HG02798 (cell line): ENCODE measurements at regions not wholly inside any gene's neighbourhood (a gene's known extent, or its start where the extent isn't known, plus 50 kb on each side); places are given as distances from the start of the nearest gene placed in this dataset.
"Not testable (repeated sequence)": the region's sequence is repeated elsewhere in the genome, so short reads cannot be mapped to it uniquely, and the experiment has no call there.

ENCODE experiments used
- ATAC-seq: cut with Tn5 transposase; IDR thresholded peaks from one replicate; pipeline ENCODE4 v1.9.1; 2021; ENCODE audit warnings: mild to moderate bottlenecking; ENCODE audit not compliant: unreplicated experiment, poor library complexity

DNA sequence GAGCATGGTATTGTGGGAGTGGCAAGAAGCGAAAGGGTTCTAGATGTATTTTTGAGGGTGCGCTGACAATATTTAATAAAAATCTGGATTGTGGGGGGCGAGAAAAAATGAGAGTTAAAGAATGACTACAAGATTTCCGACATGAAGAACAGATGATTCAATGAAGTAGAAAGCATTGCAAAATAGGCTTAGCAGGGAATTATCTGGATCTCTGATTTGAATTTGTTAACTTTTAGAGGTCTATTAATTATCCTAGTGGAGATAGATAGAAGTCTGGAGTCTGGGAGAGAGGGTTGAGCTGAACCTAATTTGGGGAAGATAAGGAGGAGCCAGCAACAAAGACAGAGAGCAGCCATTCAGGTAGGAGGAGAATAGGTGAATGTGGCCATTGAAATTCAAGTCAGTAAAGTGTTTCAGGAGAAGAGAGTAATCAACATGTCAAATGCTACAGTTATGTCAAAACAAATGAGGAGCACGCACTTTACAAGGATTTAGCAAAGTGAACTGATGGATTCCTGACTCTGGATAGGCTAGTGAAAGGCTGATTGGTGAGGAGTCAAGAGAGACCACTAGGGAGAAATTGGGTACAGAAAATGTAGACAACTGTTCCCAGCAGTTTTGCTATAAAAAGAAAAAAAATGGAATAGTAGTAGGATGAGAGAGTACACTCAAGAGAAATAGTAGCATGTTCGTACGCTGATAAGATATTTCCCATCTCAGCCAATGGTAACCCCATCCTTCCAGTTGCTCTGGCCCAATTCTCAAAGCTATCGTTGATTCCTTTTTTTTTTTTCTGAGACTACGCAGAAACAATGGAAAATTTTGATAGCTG is 393.2 kb upstream of the CXADR start:
- ATAC-seq: no peak

- not testable (repeated sequence) for ATAC-seq
These were observed 385.4 kb upstream of the CXADR start for GRCh38 chr21:17127395-17127794.

- ATAC-seq: no peak
These were observed 384.7 kb upstream of the CXADR start for GRCh38 chr21:17128132-17128531.

DNA sequence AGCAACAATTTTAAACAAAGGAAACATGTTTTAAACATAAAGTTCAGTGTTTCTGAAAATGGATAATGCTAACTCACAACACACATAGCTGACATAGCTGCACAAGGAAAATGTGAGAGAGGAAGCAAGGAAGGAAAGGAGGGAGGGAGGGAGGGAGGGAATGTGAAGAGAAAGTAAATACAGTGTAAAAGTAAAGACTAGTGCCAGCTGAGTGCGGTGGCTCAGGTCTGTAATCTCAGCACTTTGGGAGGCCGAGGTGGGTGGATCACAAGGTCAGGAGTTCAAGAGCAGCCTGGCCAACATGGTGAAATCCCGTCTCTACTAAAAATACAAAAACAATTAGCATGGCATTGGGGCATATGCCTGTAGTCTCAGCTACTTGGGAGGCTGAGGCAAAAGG is 373.7 kb upstream of the CXADR start:
- not testable (repeated sequence) for ATAC-seq

GRCh38 chr21:17139696-17140095 is 373.1 kb upstream of the CXADR start:
- no peak for ATAC-seq

DNA sequence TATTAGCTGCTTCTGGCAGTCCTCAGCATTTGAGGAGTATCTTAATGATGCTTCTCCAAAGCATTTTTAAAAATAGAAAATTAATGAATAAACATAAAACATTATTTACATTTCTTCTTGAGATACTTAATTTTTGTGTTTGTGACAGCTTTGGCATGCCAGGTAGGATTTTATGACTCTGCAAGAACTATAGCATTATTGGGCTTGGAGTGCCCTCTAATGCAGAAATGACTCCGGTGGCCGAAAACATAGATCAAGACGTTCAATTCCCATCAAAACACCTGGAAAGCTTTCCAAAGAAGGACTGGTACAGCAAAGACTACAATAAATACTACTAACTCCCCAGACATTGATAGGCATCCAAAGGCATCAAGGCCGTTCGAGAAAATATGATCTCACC is 366.4 kb upstream of the CXADR start:
- no peak for ATAC-seq

DNA sequence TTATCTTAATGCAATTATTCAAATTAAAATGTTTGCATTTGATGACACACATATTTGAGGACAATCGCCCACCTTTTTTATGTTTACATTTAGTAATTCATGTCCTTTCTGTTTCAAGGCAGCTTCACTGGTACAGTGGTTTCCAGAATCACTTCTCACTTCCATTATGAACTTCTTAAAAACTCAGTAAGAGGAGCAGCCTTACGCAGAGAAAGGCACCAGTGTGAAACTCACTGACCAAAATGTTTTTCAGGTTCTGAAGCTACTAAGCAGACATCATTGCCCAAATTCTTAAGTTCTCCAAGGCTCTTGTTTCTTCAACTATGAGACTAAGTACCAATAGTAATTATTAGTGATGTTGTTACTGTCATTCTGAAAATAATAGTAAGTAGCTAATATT is 353.1 kb upstream of the CXADR start:
- ATAC-seq: no peak

GRCh38 chr21:17185674-17186073 is 327.2 kb upstream of the CXADR start:
- ATAC-seq: no peak

GRCh38 chr21:17189963-17190362 is 322.9 kb upstream of the CXADR start:
- ATAC-seq: no peak

DNA sequence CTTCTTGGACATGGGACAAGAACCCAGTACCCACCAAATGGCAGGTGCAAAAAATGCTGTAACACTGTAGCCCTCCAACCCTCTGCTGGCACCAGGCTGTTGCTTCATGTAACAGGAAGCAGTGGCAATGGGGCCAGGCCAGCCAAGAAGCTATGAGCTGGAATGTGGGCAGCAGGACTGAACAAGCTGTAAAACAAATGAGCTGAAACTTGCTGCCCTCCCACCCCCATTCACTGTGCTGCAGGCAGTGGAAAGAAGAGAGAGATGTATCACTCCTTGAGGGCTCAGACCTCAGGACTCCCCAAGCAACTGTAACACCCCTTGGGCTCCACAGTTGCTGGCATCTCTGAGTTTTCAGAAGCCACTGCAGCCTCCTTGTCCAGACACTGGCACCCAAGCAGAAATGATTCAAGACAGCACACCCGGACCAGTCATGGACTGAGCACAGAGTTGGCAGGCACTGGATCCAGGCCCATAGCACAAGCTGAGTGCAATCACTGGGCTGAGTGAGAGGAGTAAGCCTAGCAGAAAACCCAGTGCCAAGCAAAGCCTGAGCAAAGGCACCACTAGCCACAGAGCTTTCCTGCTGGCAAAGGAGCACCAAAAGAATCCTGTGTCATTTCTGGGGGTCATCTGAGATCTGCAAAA is 321.4 kb upstream of the CXADR start:
- ATAC-seq: no peak

GRCh38 chr21:17195351-17195750 is 317.5 kb upstream of the CXADR start:
- ATAC-seq: no peak

DNA sequence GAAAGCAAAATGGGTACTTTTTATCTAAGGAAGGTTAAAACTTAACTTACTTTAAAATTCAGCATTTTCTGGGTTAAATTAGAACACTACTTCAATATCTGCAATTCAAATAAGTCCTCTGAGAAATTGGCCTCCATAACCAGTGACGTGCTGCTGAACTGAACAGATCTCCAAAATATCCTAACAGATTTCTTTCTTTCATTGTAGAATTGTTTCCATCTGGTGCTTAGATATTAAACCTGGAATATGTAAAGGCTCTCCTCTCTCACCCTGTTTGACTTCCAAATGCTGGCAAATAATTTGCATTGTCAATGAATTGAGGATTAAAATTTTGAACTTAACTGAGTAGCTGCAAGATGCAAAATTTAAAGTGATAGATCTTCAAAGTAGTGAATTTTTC is 316.9 kb upstream of the CXADR start:
- ATAC-seq: no peak

DNA sequence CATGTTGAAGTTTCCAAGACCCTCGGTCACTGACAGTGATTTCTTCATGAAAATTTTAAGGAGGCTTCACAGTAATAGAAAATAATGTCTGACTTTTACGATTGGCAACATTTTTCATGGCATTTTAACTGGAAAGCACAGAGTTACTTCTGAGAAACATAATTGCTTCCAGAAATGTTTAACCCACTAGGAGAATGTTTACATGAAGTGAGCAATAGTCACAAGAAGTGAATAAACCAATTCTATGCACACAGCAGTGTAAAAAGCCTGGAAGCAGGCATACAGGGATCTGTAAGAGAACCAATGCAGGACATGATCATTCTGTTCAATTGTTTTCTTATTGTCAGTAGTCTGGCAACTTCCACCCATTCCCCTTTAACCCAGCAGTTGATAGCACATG is 316.2 kb upstream of the CXADR start:
- ATAC-seq: no peak

DNA sequence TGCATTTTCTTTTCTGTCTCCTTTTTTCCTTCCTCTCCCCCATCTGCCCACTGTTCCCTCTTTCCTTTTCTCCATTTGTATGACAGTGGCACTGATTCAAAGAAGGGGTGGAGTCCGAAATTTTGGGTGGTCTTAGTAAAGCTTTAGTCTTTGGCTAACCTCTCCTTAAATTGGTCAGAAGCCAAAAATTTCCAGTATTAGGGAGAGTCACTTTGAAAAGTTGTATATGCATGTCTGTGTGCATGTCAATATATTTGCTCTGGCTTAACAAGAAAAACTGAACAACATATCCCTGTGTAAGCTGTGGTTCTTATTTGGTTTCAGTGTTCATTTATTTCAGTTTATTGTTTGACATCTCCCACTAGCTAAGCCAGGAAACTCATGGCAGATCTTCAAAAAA is 314.8 kb upstream of the CXADR start:
- no peak for ATAC-seq

DNA sequence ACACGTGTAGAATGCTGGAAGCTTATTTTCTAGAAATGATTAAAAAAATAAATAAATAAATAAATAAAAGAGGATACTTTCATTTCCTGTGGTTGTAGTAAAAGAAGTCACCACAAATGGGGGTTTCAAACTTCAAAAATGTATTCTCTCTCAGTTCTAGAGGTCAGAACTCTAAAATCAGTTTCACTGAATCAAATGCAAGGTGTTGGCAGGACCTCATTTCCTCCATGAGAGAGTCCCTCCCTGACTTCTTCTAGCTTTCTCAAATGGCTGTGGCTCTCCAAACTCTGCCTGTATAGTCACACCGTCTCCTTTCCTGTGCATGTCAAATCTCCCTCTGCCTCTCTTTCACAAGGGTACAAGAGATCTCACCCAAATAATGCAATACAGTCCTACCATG is 312.6 kb upstream of the CXADR start:
- ATAC-seq: no peak

DNA sequence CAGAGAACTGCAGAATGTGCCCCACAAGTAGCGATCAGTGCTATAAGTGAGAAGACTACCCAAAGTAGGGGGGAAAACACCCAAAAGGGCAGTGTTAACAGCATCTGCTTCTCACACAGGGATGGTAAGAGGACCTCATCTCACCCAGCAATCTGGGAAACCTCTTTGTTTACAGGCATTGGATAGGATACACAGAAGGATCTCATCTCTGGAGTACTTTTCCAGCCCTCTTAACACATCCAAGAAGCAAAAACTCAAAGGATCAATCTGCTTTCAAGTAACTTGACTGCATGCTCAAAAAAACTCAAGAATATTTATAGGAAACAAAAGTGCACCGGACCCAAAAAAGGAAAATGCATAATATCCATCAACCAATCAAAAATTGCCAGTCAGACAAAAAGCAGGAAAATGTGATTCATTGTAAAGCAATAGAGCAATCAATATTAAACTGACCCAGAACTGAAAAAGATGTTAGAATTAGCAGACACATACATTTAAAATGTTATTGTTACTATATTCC is 311.0 kb upstream of the CXADR start:
- ATAC-seq: no peak

- no peak for ATAC-seq
These were observed 298.0 kb upstream of the CXADR start for GRCh38 chr21:17214801-17215200.

GRCh38 chr21:17219050-17219449 is 293.8 kb upstream of the CXADR start:
- ATAC-seq: not testable (repeated sequence)

GRCh38 chr21:17231124-17231523 is 281.7 kb upstream of the CXADR start:
- ATAC-seq: no peak

DNA sequence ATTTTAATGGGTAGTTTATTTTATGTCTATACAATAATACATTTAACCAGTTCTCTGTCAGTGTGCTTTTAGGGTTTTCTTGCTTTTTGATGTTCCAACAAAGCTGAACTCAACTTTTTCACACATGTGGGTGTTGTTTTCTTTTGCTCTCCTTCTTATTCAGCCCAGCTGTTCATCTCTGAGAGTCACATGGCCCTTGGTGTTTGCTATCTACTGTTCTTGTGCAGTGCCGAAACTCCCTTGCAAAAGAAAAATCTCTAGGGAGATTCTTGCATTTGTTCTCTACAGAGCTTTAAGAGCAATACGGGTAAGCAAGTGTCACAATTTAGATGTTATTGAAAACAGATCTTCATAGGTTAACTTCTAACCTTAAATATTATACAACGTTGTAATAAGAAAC is 281.1 kb upstream of the CXADR start:
- no peak for ATAC-seq

DNA sequence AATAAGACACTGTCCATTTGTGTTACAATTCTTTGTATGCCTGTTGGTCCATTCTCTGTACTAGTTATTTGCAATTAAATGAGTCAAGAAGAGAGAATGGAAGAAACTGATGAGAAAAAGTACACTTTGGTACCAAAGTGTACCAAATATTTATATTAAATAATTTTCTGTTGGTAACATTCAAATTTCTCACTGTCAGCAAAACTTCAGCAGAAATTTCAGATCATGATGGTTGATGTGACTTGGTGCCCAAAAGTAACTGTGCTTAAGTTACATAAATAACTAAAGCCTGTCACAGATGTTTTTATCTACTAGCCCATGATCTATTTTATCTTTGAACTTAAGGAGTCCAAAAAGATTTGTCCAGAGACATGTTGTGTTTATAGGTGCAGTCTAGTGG is 274.4 kb upstream of the CXADR start:
- no peak for ATAC-seq

GRCh38 chr21:17250778-17251241 is 262.0 kb upstream of the CXADR start:
- no peak for ATAC-seq
